Erythroblast (primary cell): ENCODE measurements at regions not wholly inside any gene's neighbourhood (a gene's known extent, or its start where the extent isn't known, plus 50 kb on each side); places are given as distances from the start of the nearest gene placed in this dataset.

Source experiments
- GATA1 ChIP-seq: IDR thresholded peaks from 2 replicates; pipeline ENCODE4 v1.6.1; 2011; ENCODE audit warnings: low read depth, mild to moderate bottlenecking, control low read depth, low read length, moderate library complexity
- POLR2A ChIP-seq: IDR thresholded peaks from 2 replicates; pipeline ENCODE4 v1.6.1; 2011; ENCODE audit warnings: mild to moderate bottlenecking, low read length

DNA sequence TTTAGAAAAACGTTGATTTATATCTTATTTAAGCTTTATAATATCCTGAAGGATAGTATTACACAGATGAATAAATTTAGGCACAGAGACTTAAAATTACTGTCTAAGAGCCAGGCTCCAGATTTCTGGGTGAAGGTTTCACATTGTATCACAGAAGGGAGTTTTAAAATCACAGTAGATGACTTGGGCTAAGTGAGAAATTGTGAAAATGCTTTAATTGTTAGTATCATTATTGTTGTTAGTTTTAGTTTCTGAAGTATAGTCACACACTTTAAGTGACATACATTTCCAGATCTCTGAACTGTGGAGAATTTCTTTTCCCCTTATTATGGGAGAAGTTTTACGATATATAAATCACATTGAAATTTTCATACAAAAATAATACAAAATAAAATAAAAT is 83.5 kb downstream of the NDUFS5 start:
- TF ChIP-seq POLR2A, result no peak
- no peak for TF ChIP-seq GATA1
